ENCODE measurements at regions not wholly inside any gene's neighbourhood (a gene's known extent, or its start where the extent isn't known, plus 50 kb on each side); places are given as distances from the start of the nearest gene placed in this dataset.
A peak's percentile ranks its signal among the peaks of the same experiment; 100 is the strongest.
"Not testable (repeated sequence)": the region's sequence is repeated elsewhere in the genome, so short reads cannot be mapped to it uniquely, and the experiment has no call there.

DNA sequence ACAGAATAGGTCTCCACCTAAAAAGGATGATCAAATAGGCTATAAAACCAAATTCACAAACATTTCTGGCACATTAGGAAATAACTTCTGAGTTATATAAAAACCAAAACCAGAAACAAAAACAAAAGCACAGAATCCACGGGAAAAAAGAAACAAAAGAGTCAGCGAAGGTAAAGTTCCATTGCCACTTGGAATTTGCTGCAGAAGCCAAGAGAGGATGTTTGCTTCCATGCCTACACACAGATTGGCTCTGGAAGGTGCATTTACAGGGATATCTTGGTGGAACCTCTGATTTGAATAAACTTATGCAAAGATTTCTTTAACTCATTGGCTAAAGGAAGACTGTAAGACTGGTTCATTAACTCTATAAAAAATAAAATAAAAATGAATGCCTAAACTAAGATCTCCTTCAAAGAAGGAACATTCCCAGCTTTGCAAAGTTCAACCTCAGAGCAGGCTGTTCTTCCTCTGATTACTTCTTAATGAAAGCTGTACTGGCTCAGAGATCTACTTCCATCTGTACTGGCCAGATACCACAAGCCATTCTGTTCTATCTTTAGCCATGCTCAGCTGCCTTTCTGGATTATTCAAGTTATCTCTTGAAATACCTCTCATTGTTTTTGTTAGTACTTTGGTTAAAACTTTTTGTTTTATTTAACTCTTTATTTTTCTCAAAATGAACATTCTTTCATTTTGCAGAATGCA lies 537.5 kb upstream of the CCDC54 start:
- Histone ChIP-seq H3K27me3 (replicated peaks) (no peaks in the 10 kb centered on the region), H3K27ac (peak overlapping the region; percentile 16), H3K4me3 (ENCODE audit: low read depth, low read length) (no peak overlapping the region), H3K36me3 (replicated peaks) (no peaks in the 10 kb centered on the region)
- no peak for DNase-seq
- in situ Hi-C loops (cut with HindIII; ENCODE audit: low pct_ligation_motif_present, low sequenced_read_pairs), result no loop called here
- TF ChIP-seq, protein P1, sequence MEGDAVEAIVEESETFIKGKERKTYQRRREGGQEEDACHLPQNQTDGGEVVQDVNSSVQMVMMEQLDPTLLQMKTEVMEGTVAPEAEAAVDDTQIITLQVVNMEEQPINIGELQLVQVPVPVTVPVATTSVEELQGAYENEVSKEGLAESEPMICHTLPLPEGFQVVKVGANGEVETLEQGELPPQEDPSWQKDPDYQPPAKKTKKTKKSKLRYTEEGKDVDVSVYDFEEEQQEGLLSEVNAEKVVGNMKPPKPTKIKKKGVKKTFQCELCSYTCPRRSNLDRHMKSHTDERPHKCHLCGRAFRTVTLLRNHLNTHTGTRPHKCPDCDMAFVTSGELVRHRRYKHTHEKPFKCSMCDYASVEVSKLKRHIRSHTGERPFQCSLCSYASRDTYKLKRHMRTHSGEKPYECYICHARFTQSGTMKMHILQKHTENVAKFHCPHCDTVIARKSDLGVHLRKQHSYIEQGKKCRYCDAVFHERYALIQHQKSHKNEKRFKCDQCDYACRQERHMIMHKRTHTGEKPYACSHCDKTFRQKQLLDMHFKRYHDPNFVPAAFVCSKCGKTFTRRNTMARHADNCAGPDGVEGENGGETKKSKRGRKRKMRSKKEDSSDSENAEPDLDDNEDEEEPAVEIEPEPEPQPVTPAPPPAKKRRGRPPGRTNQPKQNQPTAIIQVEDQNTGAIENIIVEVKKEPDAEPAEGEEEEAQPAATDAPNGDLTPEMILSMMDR (IDR thresholded peaks at IDR 0.05; ENCODE audit: low read depth, low read length, missing control alignments), result no peak

DNA sequence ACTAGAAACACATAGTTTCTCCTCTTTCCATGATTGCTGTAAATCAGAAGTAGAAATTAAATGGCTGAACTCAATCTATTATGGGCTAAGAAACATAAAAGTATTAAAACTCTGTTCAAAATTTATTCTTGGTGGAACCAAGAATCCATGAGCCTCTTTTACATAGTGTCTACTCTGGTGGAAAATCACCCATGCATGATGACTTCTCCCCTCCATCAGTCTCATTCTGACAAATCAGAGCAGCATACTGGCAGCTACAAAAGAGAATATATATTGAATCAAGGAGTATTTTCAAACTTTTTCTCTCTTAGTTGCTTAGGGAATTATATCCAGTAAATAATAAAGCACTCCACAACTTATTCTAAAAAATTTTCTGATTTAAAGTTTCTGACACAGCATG lies 536.9 kb upstream of the CCDC54 start:
- Histone ChIP-seq H3K4me3 (ENCODE audit: low read depth, low read length) (no peak overlapping the region), H3K36me3 (replicated peaks) (no peaks in the 10 kb centered on the region), H3K27ac (peak overlapping the region; percentile 16), H3K27me3 (replicated peaks) (no peaks in the 10 kb centered on the region)
- DNase-seq, result no peak
- TF ChIP-seq, protein P1 (IDR thresholded peaks at IDR 0.05; ENCODE audit: low read depth, low read length, missing control alignments), result no peak
- in situ Hi-C loops (cut with HindIII; ENCODE audit: low pct_ligation_motif_present, low sequenced_read_pairs), result no loop called here

DNA sequence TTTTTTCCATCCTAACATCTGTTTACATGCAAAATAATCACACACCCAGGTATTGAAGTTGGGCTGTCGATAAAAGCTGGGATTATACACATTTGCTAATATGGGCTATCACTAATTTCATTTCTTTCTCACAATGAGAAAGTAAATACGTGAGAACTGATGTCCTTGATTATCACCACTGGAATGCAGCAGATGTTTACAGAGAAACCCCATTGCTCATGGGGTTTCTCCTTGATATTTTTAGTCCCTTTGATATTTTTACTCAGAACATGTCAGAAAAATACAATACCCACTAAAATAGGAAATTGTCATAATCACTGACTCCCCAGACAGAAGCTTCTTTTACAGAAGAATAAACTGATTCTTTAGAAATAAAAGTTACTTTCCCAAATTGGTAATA lies 535.1 kb upstream of the CCDC54 start:
- TF ChIP-seq, protein P1 (IDR thresholded peaks at IDR 0.05; ENCODE audit: low read depth, low read length, missing control alignments), result no peak
- Histone ChIP-seq H3K4me3 (ENCODE audit: low read depth, low read length) (no peak overlapping the region), H3K27me3 (replicated peaks) (no peaks in the 10 kb centered on the region), H3K36me3 (replicated peaks) (no peaks in the 10 kb centered on the region), H3K27ac (peak overlapping the region; percentile 41)
- in situ Hi-C loops (cut with HindIII; ENCODE audit: low pct_ligation_motif_present, low sequenced_read_pairs), result no loop called here
- DNase-seq, result no peak

- no peaks in the 10 kb centered on the region for H3K27me3 ChIP-seq (replicated peaks)
- in situ Hi-C loops (cut with HindIII; ENCODE audit: low pct_ligation_motif_present, low sequenced_read_pairs), result no loop called here
- no peak overlapping the region for H3K4me3 ChIP-seq (ENCODE audit: low read depth, low read length)
- no peak overlapping the region for H3K27ac ChIP-seq
- no peak for DNase-seq
- no peaks in the 10 kb centered on the region for H3K36me3 ChIP-seq (replicated peaks)
- TF ChIP-seq, protein P1 (IDR thresholded peaks at IDR 0.05; ENCODE audit: low read depth, low read length, missing control alignments), result no peak
Observed at GRCh38 chr3:106844638-106845037, 532.6 kb upstream of the CCDC54 start.

GRCh38 chr3:106848099-106848498 lies 529.1 kb upstream of the CCDC54 start:
- Histone ChIP-seq H3K27me3 (replicated peaks) (no peaks in the 10 kb centered on the region), H3K4me3 (ENCODE audit: low read depth, low read length) (no peak overlapping the region), H3K36me3 (replicated peaks) (no peaks in the 10 kb centered on the region), H3K27ac (no peak overlapping the region)
- TF ChIP-seq, protein P1 (IDR thresholded peaks at IDR 0.05; ENCODE audit: low read depth, low read length, missing control alignments), result no peak
- DNase-seq, result no peak
- in situ Hi-C loops (cut with HindIII; ENCODE audit: low pct_ligation_motif_present, low sequenced_read_pairs), result no loop called here

DNA sequence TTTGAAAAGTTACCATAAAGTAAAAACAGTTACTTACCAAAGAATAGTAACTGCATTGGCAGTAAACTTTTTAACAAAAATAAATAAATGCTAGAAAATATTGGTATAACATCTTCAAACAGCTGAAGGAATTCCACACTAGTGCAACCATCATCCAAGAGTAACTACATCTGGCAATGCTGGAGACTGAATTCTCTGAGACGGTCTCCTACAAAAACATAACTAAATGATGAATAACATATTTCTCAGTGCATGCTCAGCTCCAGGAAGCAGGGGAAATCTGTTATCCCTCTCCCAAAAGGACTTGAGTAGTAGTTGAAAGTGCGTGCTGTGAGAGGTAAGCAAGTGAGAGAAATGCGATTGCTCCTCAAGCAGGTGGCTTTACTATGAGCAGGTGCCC lies 526.8 kb upstream of the CCDC54 start:
- TF ChIP-seq, protein P1 (IDR thresholded peaks at IDR 0.05; ENCODE audit: low read depth, low read length, missing control alignments), result no peak
- no peaks in the 10 kb centered on the region for H3K36me3 ChIP-seq (replicated peaks)
- DNase-seq, result peak; percentile 47
- H3K4me3 ChIP-seq (ENCODE audit: low read depth, low read length), result no peak overlapping the region
- in situ Hi-C loops (cut with HindIII; ENCODE audit: low pct_ligation_motif_present, low sequenced_read_pairs), result no loop called here
- no peaks in the 10 kb centered on the region for H3K27me3 ChIP-seq (replicated peaks)
- no peak overlapping the region for H3K27ac ChIP-seq

DNA sequence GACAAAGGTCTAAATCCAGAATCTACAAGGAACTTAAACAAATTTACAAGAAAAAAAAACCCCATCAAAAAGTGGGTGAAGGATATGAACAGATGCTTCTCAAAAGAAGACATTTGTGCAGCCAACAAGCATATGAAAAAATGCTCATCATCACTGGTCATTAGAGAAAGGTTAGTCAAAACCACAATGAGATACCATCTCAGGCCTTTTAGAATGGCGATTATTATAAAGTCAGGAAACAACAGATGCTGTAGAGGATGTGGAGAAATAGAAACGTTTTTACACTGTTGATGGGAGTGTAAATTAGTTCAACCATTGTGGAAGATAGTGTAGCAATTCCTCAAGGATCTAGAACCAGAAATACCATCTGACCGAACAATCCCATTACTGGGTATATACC lies 518.9 kb upstream of the CCDC54 start:
- H3K27ac ChIP-seq; H3K27me3 ChIP-seq (replicated peaks); H3K4me3 ChIP-seq (ENCODE audit: low read depth, low read length); in situ Hi-C loops (cut with HindIII; ENCODE audit: low pct_ligation_motif_present, low sequenced_read_pairs); DNase-seq; H3K36me3 ChIP-seq (replicated peaks): not testable (repeated sequence)

Data from brain microvascular endothelial cell (primary cell).